H1 (cell line): ENCODE measurements at regions not wholly inside any gene's neighbourhood (a gene's known extent, or its start where the extent isn't known, plus 50 kb on each side); places are given as distances from the start of the nearest gene placed in this dataset.

Experiments used
- CTCF ChIA-PET: fragments of 300-600 bp; sonication (Branson Sonifier 250); formaldehyde crosslinking; loops from one replicate; lab custom pipeline; 2021; ENCODE audit not compliant: partially characterized antibody; lab: Charles Lee
- POLR2A ChIA-PET: fragments of 300-600 bp; sonication (Branson Sonifier 250); formaldehyde crosslinking; loops from one replicate; lab custom pipeline; 2021; ENCODE audit warnings: inconsistent platforms; ENCODE audit not compliant: partially characterized antibody; lab: Charles Lee
- DNase-seq, 2 experiments: peaks; one replicate each; pipeline versions ENCODE4 v3.0.0 to v3.0.0-alpha.2; 2010 to 2022; ENCODE audit warnings: low spot score in 2 of 2, low read depth in 1 of 2, mixed read lengths in 1 of 2
- FAIRE-seq: peaks from 2 replicates; lab custom pipeline; 2011; peaks lifted over from hg19 to GRCh38; lab: Jason Lieb, UNC
- H2AFZ ChIP-seq: 2 replicates; pipeline ENCODE4 v1.8.1; 2012; ENCODE audit warnings: low read length, inconsistent platforms
- H2AK5ac ChIP-seq: 2 replicates; pipeline ENCODE4 v1.6.1; 2013; ENCODE audit warnings: low read depth, low read length
- H2BK120ac ChIP-seq: replicated peaks from 2 replicates; pipeline ENCODE3; 2013; ENCODE audit warnings: low read depth, low read length, inconsistent platforms
- H2BK12ac ChIP-seq: 2 replicates; pipeline ENCODE4 v1.6.1; 2013; ENCODE audit warnings: low read depth, low read length
- H2BK15ac ChIP-seq: 2 replicates; pipeline ENCODE4 v1.6.1; 2013; ENCODE audit warnings: low read length
- H2BK20ac ChIP-seq: 2 replicates; pipeline ENCODE4 v1.6.1; 2013; ENCODE audit warnings: low read length
- H2BK5ac ChIP-seq: 2 replicates; pipeline ENCODE4 v1.6.1; 2013; ENCODE audit warnings: low read depth, low read length
- H3K14ac ChIP-seq: 2 replicates; pipeline ENCODE4 v1.6.1; 2013; ENCODE audit warnings: inconsistent platforms; ENCODE audit not compliant: insufficient read length
- H3K18ac ChIP-seq: 2 replicates; pipeline ENCODE4 v1.6.1; 2013; ENCODE audit warnings: low read length; ENCODE audit errors: extremely low read depth
- H3K23ac ChIP-seq: 2 replicates; pipeline ENCODE4 v1.6.1; 2013; ENCODE audit warnings: inconsistent platforms; ENCODE audit not compliant: insufficient read length
- H3K23me2 ChIP-seq: 2 replicates; pipeline ENCODE4 v1.6.1; 2013; ENCODE audit warnings: low read depth, low read length
- H3K27ac ChIP-seq: 2 replicates; pipeline ENCODE4 v1.6.1; 2011; ENCODE audit warnings: low read depth, low read length, inconsistent platforms
- H3K27me3 ChIP-seq, 4 experiments: replicated peaks in 1 of 4; 1 replicate in 1 of 4; 2 replicates in 3 of 4; pipeline versions ENCODE4 v1.6.1 to v1.8.1; 2011 to 2013; ENCODE audit warnings: low read length in 3 of 4, mild to moderate bottlenecking in 3 of 4, inconsistent platforms in 2 of 4, mixed read lengths in 2 of 4, moderate library complexity in 1 of 4; ENCODE audit not compliant: control insufficient read depth in 3 of 4, insufficient read depth in 3 of 4; ENCODE audit errors: extremely low read depth in 1 of 4
- H3K36me3 ChIP-seq, 4 experiments: 2 replicates each; pipeline versions ENCODE4 v1.6.1 to v1.8.1; 2011 to 2013; ENCODE audit warnings: mild to moderate bottlenecking in 4 of 4, low read length in 3 of 4, moderate library complexity in 2 of 4, control low read depth in 1 of 4, inconsistent platforms in 1 of 4; ENCODE audit not compliant: insufficient read depth in 4 of 4, control insufficient read depth in 2 of 4
- H3K4ac ChIP-seq: replicated peaks from 2 replicates; pipeline ENCODE3; 2013; ENCODE audit warnings: low read length, low read depth, mixed read lengths, inconsistent platforms; ENCODE audit not compliant: insufficient read length
- H3K4me1 ChIP-seq, 4 experiments: replicated peaks in 1 of 4; 1 replicate in 1 of 4; 2 replicates in 3 of 4; pipeline versions ENCODE4 v1.6.1 to v1.8.1; 2011 to 2013; ENCODE audit warnings: low read length in 3 of 4, inconsistent platforms in 2 of 4, mixed read lengths in 1 of 4; ENCODE audit not compliant: insufficient read depth in 4 of 4, control insufficient read depth in 3 of 4
- H3K4me2 ChIP-seq, 2 experiments: 2 replicates each; pipeline versions ENCODE4 v1.6.1 to v1.8.1; 2011 to 2013; ENCODE audit warnings: low read depth in 2 of 2, low read length in 2 of 2, control low read depth in 1 of 2, inconsistent platforms in 1 of 2, mild to moderate bottlenecking in 1 of 2; ENCODE audit not compliant: insufficient read depth in 1 of 2
- H3K4me3 ChIP-seq, 4 experiments: fragments of 200-600, 300-600 bp in 1 of 4; sonication (generic), shearing (Covaris generic), sonication (Bioruptor Twin) in 1 of 4; 2 replicates each; pipeline versions ENCODE4 v1.5.1 to v1.8.1; 2011 to 2016; ENCODE audit warnings: low read length in 4 of 4, low read depth in 3 of 4, control low read depth in 2 of 4, inconsistent platforms in 2 of 4, mild to moderate bottlenecking in 2 of 4, mixed read lengths in 1 of 4, moderate library complexity in 1 of 4; ENCODE audit not compliant: insufficient read depth in 2 of 4; ENCODE audit errors: extremely low read depth in 1 of 4
- H3K56ac ChIP-seq: replicated peaks from 2 replicates; pipeline ENCODE3; 2013; ENCODE audit warnings: low read depth, mild to moderate bottlenecking, mixed read lengths, low read length, inconsistent platforms; ENCODE audit not compliant: insufficient read length
- H3K79me1 ChIP-seq: 2 replicates; pipeline ENCODE4 v1.6.1; 2013; ENCODE audit warnings: low read depth, low read length, control low read depth
- H3K79me2 ChIP-seq, 2 experiments: 2 replicates each; pipeline versions ENCODE4 v1.6.1 to v1.8.1; 2012 to 2013; ENCODE audit warnings: low read length in 2 of 2, mild to moderate bottlenecking in 2 of 2, inconsistent platforms in 1 of 2; ENCODE audit not compliant: insufficient read depth in 2 of 2, control insufficient read depth in 1 of 2
- H3K9ac ChIP-seq, 4 experiments: replicated peaks in 1 of 4; 1 replicate in 1 of 4; 2 replicates in 3 of 4; pipeline versions ENCODE4 v1.6.1 to v1.8.1; 2011 to 2013; ENCODE audit warnings: low read depth in 3 of 4, low read length in 3 of 4, control low read depth in 2 of 4, mild to moderate bottlenecking in 2 of 4, moderate library complexity in 2 of 4, inconsistent platforms in 1 of 4; ENCODE audit errors: extremely low read depth in 1 of 4
- H3K9me3 ChIP-seq, 2 experiments: 2 replicates each; pipeline versions ENCODE4 v1.6.1 to v1.8.1; 2012 to 2013; ENCODE audit warnings: mild to moderate bottlenecking in 2 of 2, moderate library complexity in 2 of 2, control low read depth in 1 of 2, inconsistent platforms in 1 of 2, low read depth in 1 of 2, low read length in 1 of 2, mixed read lengths in 1 of 2; ENCODE audit not compliant: insufficient read depth in 2 of 2
- H4K20me1 ChIP-seq, 2 experiments: replicated peaks in 1 of 2; 2 replicates each; pipeline versions ENCODE3 to v1.8.1; 2011 to 2013; ENCODE audit warnings: inconsistent platforms in 2 of 2, low read length in 2 of 2, mild to moderate bottlenecking in 1 of 2; ENCODE audit not compliant: insufficient read depth in 2 of 2, control insufficient read depth in 1 of 2
- H4K5ac ChIP-seq: 2 replicates; pipeline ENCODE4 v1.6.1; 2013; ENCODE audit warnings: low read length, low read depth, mixed read lengths, inconsistent platforms; ENCODE audit not compliant: insufficient read length
- H4K8ac ChIP-seq: 2 replicates; pipeline ENCODE4 v1.8.0; 2013; ENCODE audit warnings: mild to moderate bottlenecking, moderate library complexity, low read length, inconsistent platforms; ENCODE audit not compliant: insufficient read depth; ENCODE audit errors: extremely low read depth
- H4K91ac ChIP-seq: replicated peaks from 2 replicates; pipeline ENCODE3; 2013; ENCODE audit warnings: low read length, mixed read lengths, inconsistent platforms; ENCODE audit not compliant: insufficient read length
- BCL11A ChIP-seq, 2 experiments: IDR thresholded peaks; one replicate each; pipeline ENCODE4 v1.6.1; 2011; ENCODE audit warnings: low read depth in 2 of 2, low read length in 2 of 2, mild to moderate bottlenecking in 2 of 2
- GABPA ChIP-seq: IDR thresholded peaks from 2 replicates; pipeline ENCODE4 v1.6.1; 2011; ENCODE audit warnings: mild to moderate bottlenecking, low read length, moderate library complexity, borderline replicate concordance; ENCODE audit not compliant: insufficient read depth
- HDAC2 ChIP-seq, 2 experiments: fragments of 300-600 bp in 1 of 2; sonication (generic) in 1 of 2; IDR thresholded peaks; 2 replicates each; pipeline ENCODE4 v1.6.1; 2011 to 2012; ENCODE audit warnings: low read depth in 2 of 2, low read length in 2 of 2, mild to moderate bottlenecking in 2 of 2, moderate library complexity in 2 of 2, borderline replicate concordance in 1 of 2, inconsistent platforms in 1 of 2
- NANOG ChIP-seq: IDR thresholded peaks from 2 replicates; pipeline ENCODE4 v1.6.1; 2011; ENCODE audit warnings: low read length, low read depth, mild to moderate bottlenecking, inconsistent platforms; ENCODE audit not compliant: insufficient read depth, poor library complexity, severe bottlenecking
- PHF8 ChIP-seq: fragments of 200-600 bp; sonication (generic); conservative IDR thresholded peaks from 2 replicates; pipeline ENCODE4 v1.7.1; 2012; ENCODE audit warnings: low read depth, mild to moderate bottlenecking, inconsistent platforms, low read length, moderate library complexity
- POLR2AphosphoS5 ChIP-seq: IDR thresholded peaks from 2 replicates; pipeline ENCODE4 v1.6.1; 2011; ENCODE audit warnings: low read depth, low read length
- SIRT6 ChIP-seq: IDR thresholded peaks from one replicate; pipeline ENCODE4 v1.7.1; 2012; ENCODE audit warnings: low read length, inconsistent platforms
- YY1 ChIP-seq: IDR thresholded peaks from 2 replicates; pipeline ENCODE4 v1.6.1; 2011; ENCODE audit warnings: low read depth, mild to moderate bottlenecking, low read length
- WGBS, 2 experiments: shearing (Covaris generic) in 1 of 2; methylation state at CpG; one replicate each; pipeline versions ENCODE4 v1.1.6 to v1.1.7; 2013 to 2015; ENCODE audit warnings: low lambda C conversion rate in 2 of 2, mixed read lengths in 2 of 2, inconsistent platforms in 1 of 2, low coverage in 1 of 2, missing lambda C conversion rate in 1 of 2; ENCODE audit not compliant: insufficient replicate concordance in 2 of 2, insufficient coverage in 1 of 2, insufficient read length in 1 of 2; ENCODE audit errors: extremely low coverage in 1 of 2, missing lambda C conversion rate in 1 of 2; 5-methylcytosine and 5-hydroxymethylcytosine counted together

DNA sequence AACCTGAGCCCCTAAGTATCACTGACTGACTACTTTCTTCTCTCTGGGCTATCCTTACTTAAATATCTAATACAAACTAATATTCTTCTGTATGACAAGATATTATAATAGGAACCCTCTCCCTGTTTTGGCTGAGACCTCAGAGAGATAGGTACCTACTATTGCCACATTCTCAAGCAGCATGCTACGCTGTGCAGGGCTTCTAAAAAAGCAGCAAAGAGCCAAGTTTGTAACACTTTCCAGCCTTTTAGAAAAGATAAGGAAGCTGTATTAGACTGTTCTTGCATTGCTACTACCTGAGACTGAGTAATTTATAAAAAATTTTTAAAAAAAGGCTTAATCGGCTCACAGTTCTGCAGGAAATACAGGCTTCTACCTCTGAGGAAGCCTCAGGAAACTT, 126.8 kb upstream of the ABI3BP start:
- no peaks in the 10 kb centered on the region for H3K4me1 ChIP-seq
- H3K18ac ChIP-seq = no peak overlapping the region
- H3K36me3 ChIP-seq = no peaks in the 10 kb centered on the region
- POLR2A ChIA-PET = no interaction called here
- H2AK5ac ChIP-seq = no peak overlapping the region
- no peak overlapping the region for H4K5ac ChIP-seq
- no peak overlapping the region for H3K56ac ChIP-seq
- H3K23me2 ChIP-seq = no peaks in the 10 kb centered on the region
- FAIRE-seq = no peak
- no peak overlapping the region for H3K14ac ChIP-seq
- H2BK120ac ChIP-seq = no peak overlapping the region
- no peak overlapping the region for H2BK12ac ChIP-seq
- H3K79me2 ChIP-seq = no peaks in the 10 kb centered on the region
- H2BK15ac ChIP-seq = no peak overlapping the region
- 81% methylated on average over 2 of the region's 2 CpGs; no CpG with 5 or more reads in 1 of the 2 experiments for WGBS, 2 experiments
- no peaks in the 10 kb centered on the region for H3K9me3 ChIP-seq
- no peak overlapping the region for H2AFZ ChIP-seq
- no peaks in the 10 kb centered on the region for H3K27me3 ChIP-seq
- no peak overlapping the region for H3K4me2 ChIP-seq
- H3K79me1 ChIP-seq = no peaks in the 10 kb centered on the region
- no peak overlapping the region for H3K4me3 ChIP-seq
- no peak overlapping the region for H2BK20ac ChIP-seq
- DNase-seq = no peak
- no peak overlapping the region for H3K27ac ChIP-seq
- no peak overlapping the region for H4K91ac ChIP-seq
- H3K23ac ChIP-seq = no peak overlapping the region
- no peaks in the 10 kb centered on the region for H4K20me1 ChIP-seq
- H2BK5ac ChIP-seq = no peak overlapping the region
- CTCF ChIA-PET = interaction anchor here (1.0 kb wide), 1 partner anchor 9 kb away, joined by 3 read pairs; no protein-coding TSS in a partner anchor
- H3K4ac ChIP-seq = no peak overlapping the region
- TF ChIP-seq NANOG (no peak), SIRT6 (no peak), YY1 (no peak), HDAC2 (IDR thresholded peaks at IDR 0.05; ENCODE audit: borderline replicate concordance in 1 of 2, low read depth in 2 of 2, low read length in 2 of 2) (no peak), PHF8 (no peak), POLR2AphosphoS5 (no peak), GABPA (no peak), BCL11A (IDR thresholded peaks at IDR 0.05; ENCODE audit: low read depth in 2 of 2, low read length in 2 of 2) (no peak)
- no peak overlapping the region for H3K9ac ChIP-seq
- H4K8ac ChIP-seq = no peak overlapping the region
